HL-60/S4 (cell line): ENCODE measurements at regions not wholly inside any gene's neighbourhood (a gene's known extent, or its start where the extent isn't known, plus 50 kb on each side); places are given as distances from the start of the nearest gene placed in this dataset.
"Not testable (repeated sequence)": the region's sequence is repeated elsewhere in the genome, so short reads cannot be mapped to it uniquely, and the experiment has no call there.

ENCODE experiments used
- in situ Hi-C: fragments of 300-500 bp; cut with MboI; formaldehyde crosslinking; loops from 2 replicates; pipeline ENCODE4 v1.14.3; 2022; ENCODE audit warnings: low sequenced_read_pairs

DNA sequence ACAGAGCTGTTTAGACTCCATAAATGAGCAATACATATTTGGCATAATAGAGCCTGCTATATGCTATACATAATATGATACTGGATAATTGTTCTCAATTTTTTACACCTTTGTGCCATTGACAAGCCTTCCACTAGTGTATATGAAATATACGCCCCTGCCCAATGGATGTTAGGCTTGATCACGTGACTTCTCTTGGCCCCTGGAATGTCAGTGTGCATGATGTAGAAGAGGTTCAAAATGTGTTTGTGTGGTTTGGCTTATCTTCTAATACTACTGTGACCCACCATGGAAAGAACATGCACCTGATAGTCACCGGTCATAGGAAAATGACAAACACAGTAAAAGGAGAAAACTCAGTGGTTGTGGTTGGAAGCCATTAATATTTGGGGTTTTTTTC is 479.4 kb downstream of the PCDH20 start:
- in situ Hi-C loops: no loop called here

DNA sequence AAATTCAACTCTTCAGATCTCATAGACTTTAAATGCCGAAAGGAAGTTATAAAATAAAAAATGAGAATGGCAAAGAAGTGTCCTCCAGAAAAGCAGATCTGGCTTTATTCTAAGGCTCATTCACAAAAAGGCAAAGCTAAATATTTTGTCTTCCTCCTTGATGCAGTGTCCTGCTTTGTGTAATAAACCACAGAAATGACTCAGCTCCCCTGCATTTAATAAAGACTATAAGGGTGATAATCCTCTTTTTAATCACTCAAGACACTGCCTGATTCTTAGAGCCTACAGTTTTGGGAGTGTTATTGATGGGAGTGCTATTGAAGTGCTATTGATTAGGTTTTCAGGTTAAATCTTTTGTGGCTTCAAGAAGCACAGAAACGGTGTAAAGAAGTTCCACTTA is 482.0 kb downstream of the PCDH20 start:
- in situ Hi-C loops: no loop called here

DNA sequence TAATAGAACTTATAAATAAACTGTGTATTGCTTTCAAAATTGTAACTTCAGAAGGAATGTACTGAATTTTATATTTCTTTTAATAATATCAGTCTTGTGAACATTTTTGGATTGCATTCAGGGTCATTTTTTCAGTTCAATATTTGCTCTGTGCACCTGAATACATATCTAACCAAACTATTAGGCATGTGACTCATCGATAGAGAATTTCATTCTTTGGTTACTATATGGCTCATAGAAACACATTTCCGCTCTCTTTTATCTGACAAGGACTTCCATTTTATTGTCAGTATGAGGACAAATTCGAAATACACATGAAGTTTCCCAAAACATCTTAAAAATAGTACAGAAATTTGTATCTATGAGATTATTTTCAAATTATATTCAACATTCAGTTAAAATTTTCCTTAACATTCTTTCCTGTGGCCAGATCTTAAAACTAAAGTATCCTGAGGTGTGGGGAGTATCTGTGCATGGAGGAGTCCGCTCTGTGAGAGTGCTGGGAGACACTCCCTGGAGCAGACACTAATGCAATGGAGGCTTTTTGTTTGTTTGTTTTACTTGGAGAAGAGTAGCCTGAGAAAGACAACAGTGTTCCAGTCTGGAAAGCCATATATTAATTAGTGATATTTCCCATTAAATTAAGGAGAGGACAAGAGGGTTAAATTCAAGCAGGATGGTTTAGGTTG is 483.6 kb downstream of the PCDH20 start:
- in situ Hi-C loops: no loop called here

DNA sequence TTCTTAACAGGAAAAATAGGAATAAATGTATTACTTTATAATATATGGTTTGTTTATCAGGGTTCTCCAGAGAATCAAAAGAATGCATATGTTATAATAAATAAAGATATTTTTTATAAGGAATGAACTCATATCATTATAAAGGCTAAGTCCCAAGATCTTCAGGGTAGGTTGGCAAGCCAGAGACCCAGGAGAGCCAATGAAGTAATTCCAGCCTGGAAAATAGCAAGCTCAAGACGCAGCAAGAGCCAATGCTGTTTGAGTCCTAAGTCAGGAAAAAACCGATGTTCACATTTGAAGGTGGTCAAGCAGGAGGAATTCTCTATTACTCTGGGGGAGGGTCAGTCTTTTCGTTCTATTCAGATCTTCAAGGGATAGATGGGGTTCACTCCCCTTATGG is 490.0 kb downstream of the PCDH20 start:
- in situ Hi-C loops: no loop called here

DNA sequence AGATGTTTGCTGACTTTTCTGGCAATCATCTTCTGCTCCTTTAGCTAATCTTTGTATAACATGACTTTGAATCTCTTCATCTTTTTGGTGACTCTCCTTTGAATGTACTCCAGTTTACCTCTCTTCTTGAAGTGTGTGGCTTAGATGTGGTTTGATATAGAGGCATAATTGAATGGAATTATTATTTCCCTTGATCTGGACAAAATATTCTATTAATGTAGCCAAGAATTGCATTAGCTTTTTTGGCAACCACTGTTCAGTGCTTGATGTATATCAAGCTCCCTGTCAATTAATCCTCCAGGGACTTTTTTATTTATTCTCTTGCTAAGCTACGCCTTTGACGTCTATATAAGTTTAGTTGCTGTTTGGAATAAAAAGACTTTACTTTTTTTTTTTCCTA is 490.8 kb downstream of the PCDH20 start:
- in situ Hi-C loops: no loop called here

DNA sequence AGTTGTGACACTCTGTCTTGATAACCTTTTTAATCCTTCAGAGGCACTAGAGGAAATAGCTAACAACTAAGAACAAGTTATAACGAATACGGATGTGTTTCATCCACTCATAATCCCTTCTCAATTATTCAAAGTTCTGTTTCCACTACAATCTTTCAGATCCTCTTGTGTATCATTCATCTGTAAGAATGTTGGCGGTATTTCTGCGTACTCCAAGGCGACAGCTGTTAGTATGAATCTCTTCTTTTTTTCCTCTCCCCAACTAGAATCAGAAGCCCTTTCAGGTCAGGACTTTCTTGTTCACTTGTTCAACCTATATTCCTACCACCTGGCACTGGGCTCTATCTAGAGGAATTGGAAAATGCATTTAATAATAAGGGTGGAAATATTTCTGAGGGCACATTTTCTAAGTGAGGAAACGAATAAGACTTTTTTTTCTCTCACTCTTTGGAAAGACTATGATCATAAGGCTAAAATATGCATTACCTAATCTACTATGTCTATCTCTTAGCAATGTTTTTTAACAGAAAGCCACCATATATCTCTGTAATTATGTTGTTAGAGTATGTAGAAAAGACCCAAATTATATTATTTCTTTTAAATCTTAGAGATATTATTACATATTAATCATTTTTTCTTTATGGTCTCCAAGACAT is 492.9 kb downstream of the PCDH20 start:
- in situ Hi-C loops: no loop called here

DNA sequence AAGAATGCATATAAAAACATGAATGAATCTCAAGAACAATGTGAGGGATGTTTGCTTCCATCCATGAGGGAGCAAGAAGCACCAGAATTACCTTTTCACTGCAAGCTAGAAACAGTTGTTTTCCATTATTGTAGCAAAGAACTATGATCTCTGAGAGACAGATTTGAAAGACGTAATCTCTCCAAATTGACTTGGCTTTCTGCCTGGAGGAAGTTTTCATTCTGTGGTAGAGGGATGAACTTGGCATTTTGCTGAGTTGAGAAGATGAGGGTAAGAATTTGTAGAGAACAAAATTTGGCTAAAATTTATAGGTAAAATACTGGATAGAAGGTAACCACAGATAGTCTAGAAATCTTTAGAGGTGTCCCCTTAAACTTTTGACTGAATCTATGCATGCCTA is 496.8 kb downstream of the TDRD3 start:
- in situ Hi-C loops: no loop called here

DNA sequence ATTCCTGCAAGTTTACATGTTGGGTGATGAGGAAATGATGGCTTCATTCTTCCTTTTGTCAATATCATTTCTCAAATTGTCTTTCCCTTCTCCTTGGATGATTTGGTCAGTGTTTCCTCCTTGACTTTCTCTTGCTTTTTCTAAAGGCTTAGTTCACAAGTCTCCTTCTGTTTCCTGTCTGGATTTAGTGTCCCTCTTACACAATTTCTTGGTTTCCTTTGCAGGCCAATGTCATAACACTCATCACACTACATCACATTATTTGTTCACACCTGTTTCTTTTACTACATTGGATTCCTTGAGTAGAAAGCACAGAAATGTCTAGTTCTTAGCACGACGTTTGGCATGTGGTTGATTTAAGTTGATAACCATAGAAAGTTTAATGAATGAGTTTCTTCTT is 490.7 kb downstream of the TDRD3 start:
- in situ Hi-C loops: no loop called here

DNA sequence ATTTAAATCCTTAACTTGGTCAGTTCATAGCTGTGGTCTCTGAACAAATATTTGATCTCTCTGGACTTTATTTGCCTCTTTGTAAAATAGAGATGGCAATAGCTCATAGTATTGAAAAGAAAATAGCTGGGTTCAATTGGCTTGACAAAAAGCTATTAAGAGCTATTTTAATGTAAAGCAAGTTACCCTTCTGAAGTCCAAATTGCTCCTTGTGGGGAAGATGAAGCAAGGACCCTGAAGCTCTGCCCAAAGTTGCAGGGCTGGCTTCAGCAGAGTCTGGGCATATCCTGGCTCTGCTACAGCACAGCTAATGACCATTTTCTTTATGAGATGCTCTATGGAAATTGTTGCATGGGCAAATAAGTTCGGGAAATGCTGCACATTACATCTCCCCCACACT is 484.5 kb downstream of the TDRD3 start:
- in situ Hi-C loops: no loop called here

DNA sequence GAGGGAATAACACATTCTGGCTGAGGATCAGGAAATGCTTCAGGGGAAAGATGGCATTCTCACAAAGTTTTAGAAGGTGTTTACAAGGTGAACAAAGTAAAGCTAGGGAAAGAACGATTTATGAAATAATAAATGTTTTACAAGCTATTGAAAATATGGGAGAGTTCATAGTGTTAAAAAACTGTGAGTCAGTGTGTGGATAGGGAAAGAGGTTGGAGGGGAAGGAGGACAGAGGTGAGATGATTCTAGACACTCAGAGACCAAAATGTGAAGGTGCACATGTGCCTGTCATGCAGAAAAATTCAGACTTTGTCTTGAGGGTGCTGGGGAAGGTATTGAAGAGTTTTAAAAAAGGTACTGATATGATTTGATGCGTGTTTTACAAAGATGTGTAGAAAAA is 476.1 kb downstream of the TDRD3 start:
- in situ Hi-C loops: no loop called here

DNA sequence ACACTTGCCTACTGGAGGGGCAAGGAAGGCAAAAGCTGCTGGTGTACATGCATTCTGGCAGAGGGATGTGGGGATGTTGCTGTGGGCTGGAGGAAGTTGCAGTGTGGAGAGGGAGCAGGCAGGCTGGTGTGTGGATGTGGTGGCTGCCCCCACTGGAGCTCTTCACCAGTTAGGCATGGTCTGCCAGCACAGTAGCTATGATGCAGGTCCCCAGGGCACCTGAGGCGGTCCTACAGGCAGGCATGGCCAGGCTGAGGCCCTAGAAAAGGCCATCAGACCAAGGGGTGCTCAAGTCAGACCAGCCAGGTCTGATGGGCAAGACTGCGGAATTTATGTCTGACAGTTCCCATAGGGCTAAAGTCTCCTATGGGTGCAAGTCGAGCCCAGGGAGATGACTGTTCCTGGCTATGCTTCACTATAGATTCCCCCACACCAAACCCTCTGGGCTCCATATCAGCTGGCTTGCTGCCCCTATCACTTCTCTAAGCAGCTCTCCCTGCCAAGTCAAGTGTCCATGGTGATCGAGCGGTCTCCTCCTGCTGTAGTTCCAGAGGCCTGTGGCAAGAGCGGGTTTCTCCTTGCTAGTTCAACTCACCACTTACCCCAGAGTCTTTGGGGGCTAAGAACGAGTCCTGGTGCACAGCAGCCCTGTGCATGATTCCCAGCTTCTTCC is 473.1 kb downstream of the TDRD3 start:
- in situ Hi-C loops: no loop called here

DNA sequence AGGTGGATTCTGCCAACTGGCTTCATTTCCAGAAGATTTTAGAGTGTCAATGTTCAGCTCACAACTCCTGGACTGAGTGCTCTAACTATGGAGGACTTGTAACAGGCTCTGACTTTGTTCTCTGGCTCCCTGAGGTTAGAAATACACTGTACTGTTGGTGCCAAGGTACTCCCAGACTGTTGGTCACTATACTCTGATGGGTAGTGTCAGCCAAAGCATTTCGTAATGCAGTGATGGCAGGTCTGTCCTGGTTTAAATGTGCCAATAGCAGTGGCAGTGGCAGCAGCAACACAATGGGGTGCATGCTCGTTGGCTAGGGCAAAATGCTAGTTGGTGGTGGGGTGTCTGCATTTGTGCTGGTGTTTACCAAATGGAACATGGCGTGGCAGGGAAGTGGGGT is 472.2 kb downstream of the TDRD3 start:
- in situ Hi-C loops: no loop called here

DNA sequence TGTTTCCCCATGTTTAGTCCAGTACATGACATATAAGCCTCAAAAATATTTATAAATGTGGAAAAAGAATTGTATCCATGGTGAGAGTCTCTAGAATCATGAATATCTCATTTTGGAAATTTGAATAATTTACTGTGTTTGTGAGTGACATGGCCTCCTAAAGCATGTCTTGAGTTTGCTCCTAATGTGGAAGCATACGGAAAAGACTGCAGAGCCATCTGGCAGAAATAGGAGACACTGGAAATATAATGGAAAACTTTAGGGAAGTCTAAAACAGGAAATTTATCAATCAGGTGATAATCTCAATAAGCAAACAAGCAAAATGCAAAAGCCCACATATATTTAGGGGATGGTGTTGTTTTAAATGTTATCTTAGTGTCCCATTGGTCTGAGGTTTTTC is 465.0 kb downstream of the TDRD3 start:
- in situ Hi-C loops: no loop called here

DNA sequence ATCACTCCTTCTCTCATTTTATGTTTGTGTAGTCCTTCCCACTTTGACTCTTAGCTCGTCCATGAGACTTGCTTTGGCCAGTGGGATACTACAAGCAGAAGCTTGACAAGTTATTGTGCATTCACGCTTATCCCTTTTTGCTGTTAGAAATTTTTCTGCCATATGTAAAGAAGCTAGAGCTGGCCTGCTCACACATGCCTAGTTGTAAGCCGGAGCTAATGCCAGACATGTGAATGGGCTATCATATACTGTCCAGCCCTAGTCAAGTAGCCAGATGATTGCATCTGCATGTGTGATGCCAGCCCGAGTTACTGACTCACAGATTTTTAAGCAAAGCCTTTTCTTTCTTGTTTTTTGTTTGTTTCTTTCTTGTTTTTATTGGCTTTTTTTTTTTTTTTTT is 460.7 kb downstream of the TDRD3 start:
- in situ Hi-C loops: no loop called here

DNA sequence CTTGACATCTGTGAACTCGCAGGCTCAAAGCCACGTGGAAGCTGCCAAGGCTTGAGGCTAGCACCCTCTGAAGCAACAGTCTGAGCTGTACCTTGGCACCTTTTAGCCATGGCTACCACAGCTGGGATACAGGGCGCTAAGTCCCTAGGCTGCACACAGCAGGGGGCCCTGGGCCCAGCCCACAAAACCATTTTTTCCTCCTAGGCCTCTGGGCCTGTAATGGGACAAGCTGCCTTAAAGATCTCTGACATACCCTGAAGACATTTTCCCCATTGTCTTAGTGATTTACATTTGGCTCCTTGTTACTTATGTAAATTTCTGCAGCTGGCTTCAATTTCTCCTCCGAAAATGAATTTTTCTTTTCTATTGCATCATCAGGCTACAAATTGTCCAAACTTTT is 455.9 kb downstream of the TDRD3 start:
- in situ Hi-C loops: no loop called here

DNA sequence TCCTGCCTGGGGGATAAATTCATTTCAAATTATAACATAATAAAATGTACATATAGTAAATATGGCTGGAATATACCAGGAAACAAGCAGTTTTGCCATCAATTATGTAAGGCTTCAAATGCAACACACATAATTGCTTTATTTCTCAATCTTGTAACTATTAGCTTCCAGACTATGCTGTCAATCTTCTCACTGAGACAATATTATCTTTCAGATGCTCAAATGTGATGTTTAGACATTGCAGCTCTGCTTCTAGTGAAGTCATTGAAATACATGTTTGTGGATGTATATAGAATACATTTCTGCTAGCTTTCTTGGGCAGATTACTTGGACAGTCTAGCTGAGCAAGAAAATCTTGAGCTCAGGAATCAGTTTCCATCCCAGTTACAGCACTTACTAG is 454.4 kb downstream of the TDRD3 start:
- in situ Hi-C loops: no loop called here

DNA sequence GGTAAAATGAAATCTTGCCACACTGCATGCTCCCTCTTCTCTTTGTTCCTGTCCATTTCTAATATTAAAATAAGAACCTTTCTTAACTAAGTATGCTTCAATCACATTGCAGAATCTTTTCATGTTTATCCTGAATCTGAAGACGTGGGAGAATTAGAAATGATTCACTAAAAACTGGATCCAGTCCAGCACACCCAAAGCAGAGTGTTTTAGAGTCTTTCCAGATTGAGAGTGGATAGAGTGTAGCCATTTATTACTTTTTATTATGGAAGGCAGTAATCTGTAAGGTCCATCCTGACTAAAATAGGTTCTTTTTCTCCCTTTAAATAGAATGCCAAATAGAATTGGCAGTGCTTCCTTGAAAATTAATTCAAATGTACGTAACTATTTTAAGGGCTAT is 453.5 kb downstream of the TDRD3 start:
- in situ Hi-C loops: no loop called here

DNA sequence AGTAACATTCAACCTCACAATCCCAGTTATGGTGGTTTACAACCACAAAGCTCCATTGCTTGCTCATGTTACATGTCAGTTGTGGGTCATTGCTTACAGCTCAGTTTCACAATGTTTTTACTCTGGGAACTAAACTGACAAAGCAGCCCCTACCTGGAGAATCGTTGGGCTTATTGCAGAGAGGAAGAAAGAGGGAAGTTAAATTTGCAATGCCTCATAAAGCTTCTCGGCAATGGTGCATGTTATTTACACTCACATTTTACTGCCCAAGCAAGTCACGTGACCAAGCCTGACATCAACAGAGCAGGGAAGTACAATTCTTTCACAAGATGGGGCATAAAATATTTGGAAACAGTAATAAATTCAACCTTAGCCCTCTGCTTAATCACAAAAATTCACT is 441.6 kb downstream of the TDRD3 start:
- in situ Hi-C loops: no loop called here

DNA sequence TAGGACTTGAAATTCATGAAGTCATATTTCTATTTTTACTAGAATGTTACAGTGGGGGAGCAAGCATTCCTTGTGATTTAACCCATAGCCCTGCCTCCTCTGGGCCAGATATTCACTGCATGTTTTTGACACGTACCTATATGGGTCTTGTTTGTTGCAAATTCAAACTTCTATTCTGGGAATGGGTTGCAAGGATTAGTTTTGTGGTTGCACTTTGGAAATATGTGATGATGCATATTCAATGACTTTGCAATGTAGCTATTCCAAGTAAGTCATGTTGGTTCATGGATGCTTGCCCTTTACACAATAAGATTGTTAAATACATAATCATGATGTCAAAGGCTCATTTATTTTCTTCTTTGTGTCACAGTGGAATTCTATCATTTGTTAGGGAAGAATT is 440.8 kb downstream of the TDRD3 start:
- in situ Hi-C loops: no loop called here

DNA sequence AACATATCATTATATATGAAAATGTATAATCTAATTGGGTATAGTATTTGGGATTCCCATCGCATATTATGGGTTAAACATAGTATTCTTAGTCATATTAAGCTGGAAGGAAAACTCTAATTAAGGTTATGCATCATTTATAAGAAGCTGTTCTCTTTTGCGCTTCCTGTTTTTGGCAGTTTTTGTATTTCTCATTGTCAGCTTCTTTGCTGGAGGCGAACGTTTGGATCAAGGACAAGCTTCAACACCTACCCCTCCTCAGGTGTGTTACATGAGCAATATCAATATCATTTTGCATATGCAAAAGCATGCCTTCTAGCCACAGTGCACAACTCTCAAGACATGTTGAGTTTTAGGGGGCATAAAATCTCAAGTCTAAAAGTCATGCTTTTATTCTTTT is 439.8 kb downstream of the TDRD3 start:
- in situ Hi-C loops: no loop called here

DNA sequence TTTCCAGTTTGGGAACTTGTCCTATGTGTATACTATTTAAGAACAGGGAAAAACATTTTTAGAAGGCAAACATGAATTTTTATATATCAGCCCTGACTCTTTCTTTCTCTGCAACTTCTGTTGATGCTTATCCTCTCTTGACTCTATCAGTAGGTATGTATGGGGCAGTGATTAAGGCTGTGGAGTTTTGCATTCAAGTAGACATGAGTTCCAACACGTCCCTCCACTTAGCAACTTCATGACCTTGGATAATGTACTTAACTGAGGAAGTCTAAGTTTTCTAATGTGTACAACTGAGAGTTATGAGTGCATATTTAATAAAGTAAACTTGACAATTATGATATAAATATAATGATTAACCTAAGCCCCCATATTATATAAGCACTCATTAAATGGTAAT is 414.6 kb downstream of the TDRD3 start:
- in situ Hi-C loops: no loop called here

DNA sequence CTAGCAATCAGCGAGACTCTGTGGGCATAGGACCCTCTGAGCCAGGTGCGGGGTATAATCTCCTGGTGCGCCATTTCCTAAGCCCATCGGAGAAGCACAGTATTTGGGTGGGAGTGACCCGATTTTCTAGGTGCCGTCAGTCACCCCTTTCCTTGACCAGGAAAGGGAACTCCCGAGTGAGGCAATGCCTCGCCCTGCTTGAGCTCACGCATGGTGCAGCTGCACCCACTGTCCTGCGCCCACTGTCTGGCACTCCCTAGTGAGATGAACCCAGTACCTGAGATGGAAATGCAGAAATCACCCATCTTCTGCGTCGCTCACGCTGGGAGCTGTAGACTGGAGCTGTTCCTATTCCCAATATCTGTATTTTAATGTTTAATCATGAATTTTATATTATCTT is 408.6 kb downstream of the TDRD3 start:
- in situ Hi-C loops: not testable (repeated sequence)
